GM12878 (cell line): ENCODE measurements at regions not wholly inside any gene's neighbourhood (a gene's known extent, or its start where the extent isn't known, plus 50 kb on each side); places are given as distances from the start of the nearest gene placed in this dataset.

Source experiments
- ATAC-seq: fragments of 200-7000 bp; cut with Tn5 transposase; 3 replicates; pipeline ENCODE4 v1.9.1; 2020; ENCODE audit warnings: mild to moderate bottlenecking, moderate library complexity
- BruUV-seq: library from RNA; stranded (reverse); fragments of 400-500 nt; replicated peaks from 2 replicates; lab custom pipeline; 2021; lab: Mats Ljungman, UMichigan
- CTCF ChIA-PET: fragments of 300-600 bp; sonication (Branson Sonifier 250); formaldehyde crosslinking; extraction: SDS; loops from one replicate; lab custom pipeline; 2021; ENCODE audit warnings: inconsistent platforms; lab: Yijun Ruan, JAX
- POLR2A ChIA-PET: fragments of 350-600 bp; formaldehyde crosslinking; extraction: SDS; loops from one replicate; lab custom pipeline; 2021; ENCODE audit warnings: inconsistent platforms; lab: Charles Lee
- RAD21 ChIA-PET: fragments of 300-600 bp; sonication (Branson Sonifier 250); formaldehyde crosslinking; loops from one replicate; lab custom pipeline; 2023; ENCODE audit warnings: antibody characterized with exemption; ENCODE audit not compliant: unreplicated experiment; lab: Charles Lee
- SMC1A ChIA-PET: fragments of 300-600 bp; sonication (Branson Sonifier 250); formaldehyde crosslinking; loops from one replicate; lab custom pipeline; 2023; ENCODE audit not compliant: unreplicated experiment, uncharacterized antibody; lab: Charles Lee
- DNase-seq: peaks from one replicate; pipeline ENCODE4 v3.0.0-alpha.2; 2011; ENCODE audit warnings: low read depth, low spot score
- FAIRE-seq: peaks from 3 replicates; lab custom pipeline; 2011; peaks lifted over from hg19 to GRCh38; lab: Jason Lieb, UNC
- H2AFZ ChIP-seq: 2 replicates; pipeline ENCODE4 v1.6.0; 2011; ENCODE audit warnings: low read depth, low read length, control low read depth; ENCODE audit not compliant: control insufficient read depth
- H3K27ac ChIP-seq: 2 replicates; pipeline ENCODE4 v1.5.1; 2011; ENCODE audit warnings: control low read depth; ENCODE audit not compliant: control insufficient read depth, insufficient read depth
- H3K27me3 ChIP-seq, 2 experiments: replicated peaks in 1 of 2; 2 replicates each; pipeline versions ENCODE4 v1.6.0 to v1.6.1; 2011; ENCODE audit warnings: low read length in 1 of 2; ENCODE audit not compliant: control insufficient read depth in 2 of 2, insufficient read depth in 2 of 2
- H3K36me3 ChIP-seq, 2 experiments: 2 replicates each; pipeline ENCODE4 v1.5.1; 2011; ENCODE audit warnings: low read length in 1 of 2; ENCODE audit not compliant: control insufficient read depth in 2 of 2, insufficient read depth in 2 of 2
- H3K4me1 ChIP-seq: 2 replicates; pipeline ENCODE4 v1.6.1; 2011; ENCODE audit warnings: mild to moderate bottlenecking, low read length, moderate library complexity, mixed read lengths; ENCODE audit not compliant: control insufficient read depth, insufficient read depth
- H3K4me2 ChIP-seq: 2 replicates; pipeline ENCODE4 v1.6.0; 2011; ENCODE audit warnings: control low read depth; ENCODE audit not compliant: control insufficient read depth, insufficient read depth
- H3K4me3 ChIP-seq: fragments of 200-600 bp; sonication (generic); 2 replicates; pipeline ENCODE4 v1.5.1; 2016
- H3K79me2 ChIP-seq: 2 replicates; pipeline ENCODE4 v1.6.0; 2011; ENCODE audit warnings: low read length; ENCODE audit not compliant: control insufficient read depth, insufficient read depth
- H3K9ac ChIP-seq: 2 replicates; pipeline ENCODE4 v1.8.0; 2011; ENCODE audit warnings: low read length, control low read depth, mixed read lengths; ENCODE audit not compliant: control insufficient read depth, insufficient read depth
- H3K9me3 ChIP-seq: replicated peaks from 3 replicates; pipeline ENCODE4 v1.5.1; 2011; ENCODE audit warnings: mild to moderate bottlenecking, low read length; ENCODE audit not compliant: control insufficient read depth, insufficient read depth
- H4K20me1 ChIP-seq: 2 replicates; pipeline ENCODE4 v1.6.0; 2011; ENCODE audit not compliant: control insufficient read depth, insufficient read depth
- BCLAF1 ChIP-seq: fragments of 450-650 bp; IDR thresholded peaks from 2 replicates; pipeline ENCODE4 v1.6.1; 2017; ENCODE audit warnings: antibody characterized with exemption, mild to moderate bottlenecking, moderate library complexity
- ETV6 ChIP-seq, 2 experiments: fragments of 450-650 bp in 1 of 2; IDR thresholded peaks in 1 of 2; conservative IDR thresholded peaks in 1 of 2; 2 replicates each; pipeline ENCODE4 v1.6.1; 2014; ENCODE audit warnings: antibody characterized with exemption in 1 of 2, borderline replicate concordance in 1 of 2, low read depth in 1 of 2, mild to moderate bottlenecking in 1 of 2, moderate library complexity in 1 of 2
- KLF5 ChIP-seq: fragments of 450-650 bp; IDR thresholded peaks from 2 replicates; pipeline ENCODE4 v1.6.1; 2014; ENCODE audit warnings: mild to moderate bottlenecking; ENCODE audit not compliant: partially characterized antibody
- MYB ChIP-seq: fragments of 150-350 bp; IDR thresholded peaks from 2 replicates; pipeline ENCODE4 v1.6.1; 2014; ENCODE audit warnings: mild to moderate bottlenecking, low read depth, low read length, borderline replicate concordance
- RELA ChIP-seq: fragments of 450-650 bp; IDR thresholded peaks from 2 replicates; pipeline ENCODE4 v1.8.0; 2014; ENCODE audit warnings: borderline replicate concordance; ENCODE audit not compliant: partially characterized antibody
- SMARCA5 ChIP-seq: fragments of 450-650 bp; IDR thresholded peaks from 2 replicates; pipeline ENCODE4 v1.6.1; 2017; ENCODE audit warnings: mild to moderate bottlenecking
- TAF1 ChIP-seq: IDR thresholded peaks from 2 replicates; pipeline ENCODE4 v1.6.1; 2011; ENCODE audit warnings: mild to moderate bottlenecking, low read depth, low read length, borderline replicate concordance
- YBX1 ChIP-seq: fragments of 450-650 bp; IDR thresholded peaks from 2 replicates; pipeline ENCODE4 v1.6.1; 2016; ENCODE audit warnings: antibody characterized with exemption
- ZBED1 ChIP-seq: IDR thresholded peaks from 2 replicates; pipeline ENCODE4 v1.6.1; 2016; ENCODE audit warnings: borderline replicate concordance
- ZBTB40 ChIP-seq: fragments of 450-650 bp; IDR thresholded peaks from 2 replicates; pipeline ENCODE4 v1.6.1; 2016; ENCODE audit warnings: mild to moderate bottlenecking, moderate library complexity, borderline replicate concordance
- WGBS: methylation state at CpG from one replicate; pipeline ENCODE4 v1.1.6; 2016; ENCODE audit warnings: low lambda C conversion rate; ENCODE audit not compliant: insufficient replicate concordance, insufficient coverage; ENCODE audit errors: missing lambda C conversion rate; 5-methylcytosine and 5-hydroxymethylcytosine counted together
- in situ Hi-C: fragments of 300-500 bp; cut with MboI; formaldehyde crosslinking; loops from 9 replicates; pipeline ENCODE4 v1.14.3; 2018; ENCODE audit warnings: mixed read lengths
- intact Hi-C: fragments of 100-400 bp; cut with micrococcal nuclease; formaldehyde crosslinking; loops from one replicate; pipeline ENCODE4 v1.14.2; 2022; ENCODE audit not compliant: unreplicated experiment

DNA sequence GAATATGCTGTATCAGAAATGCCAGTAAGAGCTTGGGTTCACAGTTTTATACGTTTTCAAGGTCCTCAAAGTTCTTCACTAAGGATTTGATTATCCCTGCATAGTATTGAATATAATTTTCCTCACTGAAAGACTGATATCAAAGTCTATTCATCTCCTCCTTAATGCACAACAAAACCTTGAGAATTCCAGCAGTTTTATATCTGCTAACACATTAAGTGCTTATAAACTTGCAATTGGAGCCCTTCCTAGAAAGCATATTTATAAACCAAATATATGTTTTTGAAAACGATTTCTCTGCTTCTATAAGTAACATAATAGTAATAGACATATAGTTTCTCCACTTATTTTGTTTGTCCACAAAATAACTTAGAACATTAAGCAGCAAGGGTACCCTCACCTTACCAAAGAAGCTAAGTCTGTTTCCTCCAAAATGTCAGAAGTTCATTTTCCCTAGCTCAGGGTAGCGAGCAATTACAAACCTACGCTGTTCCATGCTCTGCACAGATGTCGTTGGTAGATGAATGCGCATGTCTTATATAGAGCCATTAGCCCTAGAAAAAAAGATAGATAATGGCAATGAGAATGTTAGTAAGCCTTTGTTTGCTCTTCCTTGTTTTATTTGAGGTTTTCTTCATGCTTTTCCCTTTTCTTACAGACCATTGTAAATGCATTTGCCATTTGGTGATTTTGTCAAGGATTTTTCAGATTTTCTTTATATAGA, 213.2 kb downstream of the RBM43 start:
- WGBS: 49% methylated on average over 6 of the region's 6 CpGs
- CTCF ChIA-PET: interaction anchor here (2.1 kb wide), 1 partner anchor 16 kb away, joined by 5 read pairs; no protein-coding TSS in a partner anchor
- no peaks in the 10 kb centered on the region for H3K4me1 ChIP-seq

More for the DNA sequence above, 213.2 kb downstream of the RBM43 start:
- POLR2A ChIA-PET: no interaction called here
- ATAC-seq: no peak
- no peak overlapping the region for H3K4me2 ChIP-seq
- no peaks in the 10 kb centered on the region for H3K9me3 ChIP-seq
- SMC1A ChIA-PET: no interaction called here
- H3K27me3 ChIP-seq: no peaks in the 10 kb centered on the region; a peak in 1 of 4 replicates
- intact Hi-C loops: no loop called here
- no peak overlapping the region for H3K4me3 ChIP-seq
- TF ChIP-seq TAF1 (no peak), SMARCA5 (no peak), MYB (no peak), YBX1 (no peak), ZBED1 (no peak), ZBTB40 (no peak), BCLAF1 (no peak), KLF5 (no peak), RELA (no peak), ETV6 (conservative IDR thresholded peaks at IDR 0.05 in 1 of 2, IDR thresholded peaks at IDR 0.05 in 1 of 2; ENCODE audit: borderline replicate concordance in 1 of 2, low read depth in 1 of 2) (no peak)
- TF ChIP-seq, all 136 proteins: peak for 0
- Histone ChIP-seq H3K9ac (no peak overlapping the region), H4K20me1 (no peaks in the 10 kb centered on the region), H3K36me3 (no peaks in the 10 kb centered on the region), H2AFZ (no peak overlapping the region), H3K79me2 (no peaks in the 10 kb centered on the region), H3K27ac (no peak overlapping the region)
- no peak for DNase-seq
- no peak for FAIRE-seq
- BruUV-seq: no TSS peak
- in situ Hi-C loops: no loop called here
- RAD21 ChIA-PET: no interaction called here
